H1 (cell line): ENCODE measurements at regions not wholly inside any gene's neighbourhood (a gene's known extent, or its start where the extent isn't known, plus 50 kb on each side); places are given as distances from the start of the nearest gene placed in this dataset.

Experiments used
- CTCF ChIA-PET: fragments of 300-600 bp; sonication (Branson Sonifier 250); formaldehyde crosslinking; loops from one replicate; lab custom pipeline; 2021; ENCODE audit not compliant: partially characterized antibody; lab: Charles Lee
- POLR2A ChIA-PET: fragments of 300-600 bp; sonication (Branson Sonifier 250); formaldehyde crosslinking; loops from one replicate; lab custom pipeline; 2021; ENCODE audit warnings: inconsistent platforms; ENCODE audit not compliant: partially characterized antibody; lab: Charles Lee
- DNase-seq, 2 experiments: peaks; one replicate each; pipeline versions ENCODE4 v3.0.0 to v3.0.0-alpha.2; 2010 to 2022; ENCODE audit warnings: low spot score in 2 of 2, low read depth in 1 of 2, mixed read lengths in 1 of 2
- FAIRE-seq: peaks from 2 replicates; lab custom pipeline; 2011; peaks lifted over from hg19 to GRCh38; lab: Jason Lieb, UNC
- H2AFZ ChIP-seq: 2 replicates; pipeline ENCODE4 v1.8.1; 2012; ENCODE audit warnings: low read length, inconsistent platforms
- H2AK5ac ChIP-seq: 2 replicates; pipeline ENCODE4 v1.6.1; 2013; ENCODE audit warnings: low read depth, low read length
- H2BK120ac ChIP-seq: replicated peaks from 2 replicates; pipeline ENCODE3; 2013; ENCODE audit warnings: low read depth, low read length, inconsistent platforms
- H2BK12ac ChIP-seq: 2 replicates; pipeline ENCODE4 v1.6.1; 2013; ENCODE audit warnings: low read depth, low read length
- H2BK15ac ChIP-seq: 2 replicates; pipeline ENCODE4 v1.6.1; 2013; ENCODE audit warnings: low read length
- H2BK20ac ChIP-seq: 2 replicates; pipeline ENCODE4 v1.6.1; 2013; ENCODE audit warnings: low read length
- H2BK5ac ChIP-seq: 2 replicates; pipeline ENCODE4 v1.6.1; 2013; ENCODE audit warnings: low read depth, low read length
- H3K14ac ChIP-seq: 2 replicates; pipeline ENCODE4 v1.6.1; 2013; ENCODE audit warnings: inconsistent platforms; ENCODE audit not compliant: insufficient read length
- H3K18ac ChIP-seq: 2 replicates; pipeline ENCODE4 v1.6.1; 2013; ENCODE audit warnings: low read length; ENCODE audit errors: extremely low read depth
- H3K23ac ChIP-seq: 2 replicates; pipeline ENCODE4 v1.6.1; 2013; ENCODE audit warnings: inconsistent platforms; ENCODE audit not compliant: insufficient read length
- H3K23me2 ChIP-seq: 2 replicates; pipeline ENCODE4 v1.6.1; 2013; ENCODE audit warnings: low read depth, low read length
- H3K27ac ChIP-seq: 2 replicates; pipeline ENCODE4 v1.6.1; 2011; ENCODE audit warnings: low read depth, low read length, inconsistent platforms
- H3K27me3 ChIP-seq, 4 experiments: replicated peaks in 1 of 4; 1 replicate in 1 of 4; 2 replicates in 3 of 4; pipeline versions ENCODE4 v1.6.1 to v1.8.1; 2011 to 2013; ENCODE audit warnings: low read length in 3 of 4, mild to moderate bottlenecking in 3 of 4, inconsistent platforms in 2 of 4, mixed read lengths in 2 of 4, moderate library complexity in 1 of 4; ENCODE audit not compliant: control insufficient read depth in 3 of 4, insufficient read depth in 3 of 4; ENCODE audit errors: extremely low read depth in 1 of 4
- H3K36me3 ChIP-seq, 4 experiments: 2 replicates each; pipeline versions ENCODE4 v1.6.1 to v1.8.1; 2011 to 2013; ENCODE audit warnings: mild to moderate bottlenecking in 4 of 4, low read length in 3 of 4, moderate library complexity in 2 of 4, control low read depth in 1 of 4, inconsistent platforms in 1 of 4; ENCODE audit not compliant: insufficient read depth in 4 of 4, control insufficient read depth in 2 of 4
- H3K4ac ChIP-seq: replicated peaks from 2 replicates; pipeline ENCODE3; 2013; ENCODE audit warnings: low read length, low read depth, mixed read lengths, inconsistent platforms; ENCODE audit not compliant: insufficient read length
- H3K4me1 ChIP-seq, 4 experiments: replicated peaks in 1 of 4; 1 replicate in 1 of 4; 2 replicates in 3 of 4; pipeline versions ENCODE4 v1.6.1 to v1.8.1; 2011 to 2013; ENCODE audit warnings: low read length in 3 of 4, inconsistent platforms in 2 of 4, mixed read lengths in 1 of 4; ENCODE audit not compliant: insufficient read depth in 4 of 4, control insufficient read depth in 3 of 4
- H3K4me2 ChIP-seq, 2 experiments: 2 replicates each; pipeline versions ENCODE4 v1.6.1 to v1.8.1; 2011 to 2013; ENCODE audit warnings: low read depth in 2 of 2, low read length in 2 of 2, control low read depth in 1 of 2, inconsistent platforms in 1 of 2, mild to moderate bottlenecking in 1 of 2; ENCODE audit not compliant: insufficient read depth in 1 of 2
- H3K4me3 ChIP-seq, 4 experiments: fragments of 200-600, 300-600 bp in 1 of 4; sonication (generic), shearing (Covaris generic), sonication (Bioruptor Twin) in 1 of 4; 2 replicates each; pipeline versions ENCODE4 v1.5.1 to v1.8.1; 2011 to 2016; ENCODE audit warnings: low read length in 4 of 4, low read depth in 3 of 4, control low read depth in 2 of 4, inconsistent platforms in 2 of 4, mild to moderate bottlenecking in 2 of 4, mixed read lengths in 1 of 4, moderate library complexity in 1 of 4; ENCODE audit not compliant: insufficient read depth in 2 of 4; ENCODE audit errors: extremely low read depth in 1 of 4
- H3K56ac ChIP-seq: replicated peaks from 2 replicates; pipeline ENCODE3; 2013; ENCODE audit warnings: low read depth, mild to moderate bottlenecking, mixed read lengths, low read length, inconsistent platforms; ENCODE audit not compliant: insufficient read length
- H3K79me1 ChIP-seq: 2 replicates; pipeline ENCODE4 v1.6.1; 2013; ENCODE audit warnings: low read depth, low read length, control low read depth
- H3K79me2 ChIP-seq, 2 experiments: 2 replicates each; pipeline versions ENCODE4 v1.6.1 to v1.8.1; 2012 to 2013; ENCODE audit warnings: low read length in 2 of 2, mild to moderate bottlenecking in 2 of 2, inconsistent platforms in 1 of 2; ENCODE audit not compliant: insufficient read depth in 2 of 2, control insufficient read depth in 1 of 2
- H3K9ac ChIP-seq, 4 experiments: replicated peaks in 1 of 4; 1 replicate in 1 of 4; 2 replicates in 3 of 4; pipeline versions ENCODE4 v1.6.1 to v1.8.1; 2011 to 2013; ENCODE audit warnings: low read depth in 3 of 4, low read length in 3 of 4, control low read depth in 2 of 4, mild to moderate bottlenecking in 2 of 4, moderate library complexity in 2 of 4, inconsistent platforms in 1 of 4; ENCODE audit errors: extremely low read depth in 1 of 4
- H3K9me3 ChIP-seq, 2 experiments: 2 replicates each; pipeline versions ENCODE4 v1.6.1 to v1.8.1; 2012 to 2013; ENCODE audit warnings: mild to moderate bottlenecking in 2 of 2, moderate library complexity in 2 of 2, control low read depth in 1 of 2, inconsistent platforms in 1 of 2, low read depth in 1 of 2, low read length in 1 of 2, mixed read lengths in 1 of 2; ENCODE audit not compliant: insufficient read depth in 2 of 2
- H4K20me1 ChIP-seq, 2 experiments: replicated peaks in 1 of 2; 2 replicates each; pipeline versions ENCODE3 to v1.8.1; 2011 to 2013; ENCODE audit warnings: inconsistent platforms in 2 of 2, low read length in 2 of 2, mild to moderate bottlenecking in 1 of 2; ENCODE audit not compliant: insufficient read depth in 2 of 2, control insufficient read depth in 1 of 2
- H4K5ac ChIP-seq: 2 replicates; pipeline ENCODE4 v1.6.1; 2013; ENCODE audit warnings: low read length, low read depth, mixed read lengths, inconsistent platforms; ENCODE audit not compliant: insufficient read length
- H4K8ac ChIP-seq: 2 replicates; pipeline ENCODE4 v1.8.0; 2013; ENCODE audit warnings: mild to moderate bottlenecking, moderate library complexity, low read length, inconsistent platforms; ENCODE audit not compliant: insufficient read depth; ENCODE audit errors: extremely low read depth
- H4K91ac ChIP-seq: replicated peaks from 2 replicates; pipeline ENCODE3; 2013; ENCODE audit warnings: low read length, mixed read lengths, inconsistent platforms; ENCODE audit not compliant: insufficient read length
- BRCA1 ChIP-seq: IDR thresholded peaks from 2 replicates; pipeline ENCODE4 v1.6.1; 2012; ENCODE audit warnings: low read depth, low read length, improper control_type of control experiment
- CHD2 ChIP-seq: IDR thresholded peaks from 2 replicates; pipeline ENCODE4 v1.6.1; 2012; ENCODE audit warnings: low read length, improper control_type of control experiment
- EGR1 ChIP-seq: IDR thresholded peaks from 2 replicates; pipeline ENCODE4 v1.6.1; 2011; ENCODE audit warnings: low read depth, low read length, borderline replicate concordance
- HDAC6 ChIP-seq: IDR thresholded peaks from one replicate; pipeline ENCODE4 v1.7.1; 2012; ENCODE audit warnings: low read depth, mild to moderate bottlenecking, inconsistent platforms, low read length, moderate library complexity
- POLR2AphosphoS5 ChIP-seq: IDR thresholded peaks from 2 replicates; pipeline ENCODE4 v1.6.1; 2011; ENCODE audit warnings: low read depth, low read length
- RFX5 ChIP-seq: IDR thresholded peaks from 2 replicates; pipeline ENCODE4 v1.6.1; 2011; ENCODE audit warnings: low read depth, low read length, improper control_type of control experiment, borderline replicate concordance
- RXRA ChIP-seq: IDR thresholded peaks from 2 replicates; pipeline ENCODE4 v1.6.1; 2011; ENCODE audit warnings: low read depth, mild to moderate bottlenecking, low read length, moderate library complexity; ENCODE audit not compliant: insufficient read depth
- SIN3A ChIP-seq, 2 experiments: IDR thresholded peaks in 1 of 2; conservative IDR thresholded peaks in 1 of 2; 2 replicates each; pipeline ENCODE4 v1.6.1; 2011 to 2012; ENCODE audit warnings: low read length in 2 of 2, improper control_type of control experiment in 1 of 2, low read depth in 1 of 2, mild to moderate bottlenecking in 1 of 2
- SIX5 ChIP-seq: IDR thresholded peaks from 2 replicates; pipeline ENCODE4 v1.6.1; 2011; ENCODE audit warnings: mild to moderate bottlenecking, low read depth, low read length
- SP4 ChIP-seq: IDR thresholded peaks from 2 replicates; pipeline ENCODE4 v1.6.1; 2012; ENCODE audit warnings: low read length, inconsistent platforms
- ZNF274 ChIP-seq: IDR thresholded peaks from 2 replicates; pipeline ENCODE4 v1.7.0; 2012; ENCODE audit warnings: low read length, borderline replicate concordance; ENCODE audit errors: extremely low read depth
- whole genome bisulfite sequencing, 2 experiments: shearing (Covaris generic) in 1 of 2; methylation state at CpG; one replicate each; pipeline versions ENCODE4 v1.1.6 to v1.1.7; 2013 to 2015; ENCODE audit warnings: low lambda C conversion rate in 2 of 2, mixed read lengths in 2 of 2, inconsistent platforms in 1 of 2, low coverage in 1 of 2, missing lambda C conversion rate in 1 of 2; ENCODE audit not compliant: insufficient replicate concordance in 2 of 2, insufficient coverage in 1 of 2, insufficient read length in 1 of 2; ENCODE audit errors: extremely low coverage in 1 of 2, missing lambda C conversion rate in 1 of 2; 5-methylcytosine and 5-hydroxymethylcytosine counted together
- TF ChIP-seq, protein P1 (sequence below): IDR thresholded peaks from 2 replicates; pipeline ENCODE4 v1.6.1; 2011; ENCODE audit warnings: low read depth, mild to moderate bottlenecking, low read length; ENCODE audit not compliant: insufficient read depth

DNA sequence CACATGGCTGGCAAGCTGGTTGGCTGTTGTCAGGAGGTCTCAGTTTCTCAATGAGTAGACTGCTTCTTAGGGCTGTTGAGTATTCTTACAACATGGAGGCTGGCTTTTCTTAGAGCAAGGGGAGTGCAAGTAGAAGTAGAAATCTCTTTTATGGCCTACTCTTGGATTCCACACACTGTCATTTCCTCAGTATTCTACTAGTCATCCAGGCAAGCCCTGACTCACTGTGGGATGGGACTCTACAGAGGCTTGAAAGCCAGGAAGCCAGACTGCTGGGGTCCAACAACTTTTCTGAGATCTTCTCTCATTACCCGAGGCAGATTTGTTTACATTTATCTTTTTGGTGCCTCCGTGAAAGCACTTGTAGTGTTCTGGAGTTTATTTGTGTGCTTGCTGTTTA is 196.2 kb upstream of the APP start:
- 94% methylated on average over 2 of the region's 2 CpGs; no CpG with 5 or more reads in 1 of the 2 experiments for WGBS, 2 experiments

More for the DNA sequence above, 196.2 kb upstream of the APP start:
- Histone ChIP-seq H3K36me3 (no peaks in the 10 kb centered on the region), H4K8ac (no peak overlapping the region), H2BK12ac (no peak overlapping the region), H4K5ac (no peak overlapping the region), H3K27me3 (no peaks in the 10 kb centered on the region), H3K9me3 (no peaks in the 10 kb centered on the region), H3K79me2 (no peaks in the 10 kb centered on the region), H2AK5ac (no peak overlapping the region), H3K79me1 (no peaks in the 10 kb centered on the region), H3K4me3 (no peak overlapping the region), H3K27ac (no peak overlapping the region), H2BK5ac (no peak overlapping the region), H4K91ac (no peak overlapping the region), H3K14ac (no peak overlapping the region), H3K4me1 (no peaks in the 10 kb centered on the region), H3K4ac (no peak overlapping the region), H3K9ac (no peak overlapping the region), H3K4me2 (no peak overlapping the region), H3K18ac (no peak overlapping the region), H4K20me1 (no peaks in the 10 kb centered on the region), H2BK15ac (no peak overlapping the region), H2AFZ (no peak overlapping the region), H3K56ac (no peak overlapping the region), H3K23ac (no peak overlapping the region), H2BK120ac (no peak overlapping the region), H3K23me2 (no peaks in the 10 kb centered on the region), H2BK20ac (no peak overlapping the region)
- POLR2A ChIA-PET = no interaction called here
- TF ChIP-seq CHD2 (no peak), SIX5 (no peak), SP4 (no peak), SIN3A (conservative IDR thresholded peaks at IDR 0.05 in 1 of 2, IDR thresholded peaks at IDR 0.05 in 1 of 2; ENCODE audit: low read depth in 1 of 2, low read length in 2 of 2) (no peak), HDAC6 (no peak), ZNF274 (no peak), RXRA (no peak), EGR1 (no peak), BRCA1 (no peak), POLR2AphosphoS5 (no peak), RFX5 (no peak)
- TF ChIP-seq, protein P1, sequence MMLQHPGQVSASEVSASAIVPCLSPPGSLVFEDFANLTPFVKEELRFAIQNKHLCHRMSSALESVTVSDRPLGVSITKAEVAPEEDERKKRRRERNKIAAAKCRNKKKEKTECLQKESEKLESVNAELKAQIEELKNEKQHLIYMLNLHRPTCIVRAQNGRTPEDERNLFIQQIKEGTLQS = no peak
- CTCF ChIA-PET = no interaction called here
- no peak for DNase-seq
- FAIRE-seq = no peak
